Hindlimb muscle (tissue), 1 donor: ENCODE measurements at regions not wholly inside any gene's neighbourhood (a gene's known extent, or its start where the extent isn't known, plus 50 kb on each side); places are given as distances from the start of the nearest gene placed in this dataset.
A peak's percentile ranks its signal among the peaks of the same experiment; 100 is the strongest.

Source experiments
- DNase-seq: peaks from one replicate; pipeline ENCODE4 v3.0.0-alpha.2; 2013

- DNase-seq, result no peak
Measured at GRCh38 chr4:188854436-188854835, 715.2 kb downstream of the TRIML1 start.

DNA sequence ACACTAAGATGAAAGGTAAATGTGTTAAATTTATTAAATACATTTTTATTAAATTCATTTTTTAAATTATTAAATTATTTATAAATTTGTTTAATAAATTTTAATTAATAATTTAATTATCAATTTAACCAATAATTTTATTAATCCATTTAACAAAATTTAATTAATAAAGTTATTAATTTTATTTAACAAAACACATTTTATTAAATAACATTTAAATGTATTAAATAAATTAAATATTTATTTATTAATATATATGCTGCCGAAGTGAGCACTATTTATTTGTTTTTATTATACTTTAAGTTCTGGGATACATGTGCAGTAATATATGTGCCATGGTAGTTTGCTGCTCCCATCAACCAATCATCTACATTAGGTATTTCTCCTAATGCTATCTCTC, 719.5 kb downstream of the TRIML1 start:
- DNase-seq, result no peak

DNA sequence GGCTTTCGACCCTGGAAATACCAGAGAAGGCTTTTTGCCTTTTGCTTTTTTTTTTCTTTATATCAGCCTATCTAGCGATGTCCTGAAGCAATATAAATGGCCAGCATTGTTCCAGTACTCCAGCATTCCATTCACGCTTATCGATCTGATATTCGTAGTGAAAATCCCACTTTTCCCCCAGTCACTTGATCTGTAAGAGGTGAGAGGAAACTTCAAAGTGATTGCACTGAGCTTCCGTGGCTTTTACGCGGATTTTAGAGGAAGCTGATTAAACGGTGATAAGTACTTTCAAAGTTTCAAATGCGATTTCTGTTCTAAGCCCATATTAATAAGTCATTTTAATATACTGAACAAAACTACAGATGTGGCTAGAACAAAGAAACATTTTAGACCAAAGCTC, 725.5 kb downstream of the TRIML1 start:
- no peak for DNase-seq

GRCh38 chr4:188867796-188868195, 728.6 kb downstream of the TRIML1 start:
- no peak for DNase-seq

GRCh38 chr4:188869581-188869980, 730.3 kb downstream of the TRIML1 start:
- DNase-seq, result no peak

- DNase-seq, result no peak
Measured at GRCh38 chr4:188872809-188873208, 733.6 kb downstream of the TRIML1 start.

GRCh38 chr4:188876881-188877280, 737.6 kb downstream of the TRIML1 start:
- DNase-seq, result no peak

DNA sequence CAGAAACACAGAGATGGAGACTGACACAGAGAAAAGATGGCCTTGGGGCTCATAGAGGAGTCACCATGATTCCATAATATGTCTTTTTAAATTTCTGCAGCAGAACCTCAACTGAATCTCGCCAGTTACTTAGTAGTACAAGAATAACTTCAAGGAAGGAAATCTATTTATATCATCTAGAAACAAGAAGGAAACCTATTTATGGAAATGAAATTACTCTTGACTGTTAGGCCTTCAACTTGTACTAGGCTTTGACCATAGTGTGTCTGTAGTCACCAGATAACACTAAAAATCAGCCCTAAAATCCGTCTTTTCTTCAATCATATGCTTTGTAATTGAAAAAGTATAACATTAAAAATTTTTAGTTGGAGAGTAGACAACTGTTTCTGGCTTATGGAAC, 740.4 kb downstream of the TRIML1 start:
- DNase-seq, result no peak

GRCh38 chr4:188887905-188888304, 748.7 kb downstream of the TRIML1 start:
- DNase-seq, result no peak

DNA sequence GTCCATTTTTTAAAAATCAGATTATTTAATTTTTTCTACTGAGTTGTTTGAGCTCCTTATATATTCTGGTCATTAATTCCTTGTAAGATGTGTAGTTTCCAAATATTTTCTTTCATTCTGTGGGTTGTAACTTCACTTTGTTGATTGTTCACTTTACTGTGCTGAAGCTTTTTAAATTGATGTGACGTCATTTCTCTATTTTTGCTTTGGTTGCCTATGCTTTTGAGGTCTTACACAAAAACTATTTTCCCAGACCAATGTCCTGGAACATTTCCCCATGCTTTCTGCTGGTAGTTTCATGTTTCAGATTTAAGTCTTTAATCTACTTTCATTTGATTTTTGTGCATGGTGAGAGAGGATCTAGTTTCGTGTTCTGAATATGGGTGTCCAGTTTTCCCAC, 753.6 kb downstream of the TRIML1 start:
- DNase-seq, result no peak

DNA sequence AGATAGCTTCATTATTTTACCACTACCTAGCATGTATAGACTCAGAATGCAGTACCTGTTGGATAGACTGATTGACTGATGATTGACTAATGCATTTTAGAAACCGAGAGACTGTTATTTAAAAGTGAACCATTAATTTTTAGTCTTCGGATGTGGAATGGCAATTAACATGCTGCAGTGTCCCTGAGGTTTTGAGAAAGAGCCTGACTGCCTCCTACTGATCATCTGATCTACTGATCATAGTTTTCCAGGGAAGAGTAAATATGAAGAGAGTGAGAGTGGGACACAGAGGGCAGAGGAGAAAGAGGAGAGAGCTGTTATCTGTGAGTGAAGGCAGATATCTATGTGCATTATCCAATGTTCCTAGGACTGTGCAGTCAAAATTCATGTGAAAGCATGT, 764.7 kb downstream of the TRIML1 start:
- DNase-seq, result no peak

DNA sequence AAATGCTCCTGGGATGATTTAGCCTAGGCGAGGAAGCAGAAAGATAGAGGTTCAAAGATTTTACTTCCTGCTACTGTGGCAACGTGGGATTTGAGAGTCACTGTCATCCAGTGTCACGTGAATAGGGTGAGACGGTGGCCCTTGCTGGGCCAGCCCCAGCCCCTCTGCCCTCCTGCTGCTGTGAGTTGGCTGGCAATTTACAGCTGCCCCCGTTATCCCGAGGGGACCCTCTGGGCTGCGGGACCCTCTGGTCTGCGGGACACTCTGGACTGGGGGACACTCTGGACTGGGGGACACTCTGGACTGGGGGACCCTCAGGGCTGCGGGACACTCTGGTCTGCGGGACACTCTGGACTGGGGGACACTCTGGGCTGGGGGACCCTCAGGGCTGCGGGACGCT, 765.4 kb downstream of the TRIML1 start:
- DNase-seq, result no peak

GRCh38 chr4:188905248-188905647, 766.0 kb downstream of the TRIML1 start:
- no peak for DNase-seq

- DNase-seq, result no peak
Measured at GRCh38 chr4:188911199-188911598, 772.0 kb downstream of the TRIML1 start.

GRCh38 chr4:188911707-188912106, 772.5 kb downstream of the TRIML1 start:
- DNase-seq, result no peak

DNA sequence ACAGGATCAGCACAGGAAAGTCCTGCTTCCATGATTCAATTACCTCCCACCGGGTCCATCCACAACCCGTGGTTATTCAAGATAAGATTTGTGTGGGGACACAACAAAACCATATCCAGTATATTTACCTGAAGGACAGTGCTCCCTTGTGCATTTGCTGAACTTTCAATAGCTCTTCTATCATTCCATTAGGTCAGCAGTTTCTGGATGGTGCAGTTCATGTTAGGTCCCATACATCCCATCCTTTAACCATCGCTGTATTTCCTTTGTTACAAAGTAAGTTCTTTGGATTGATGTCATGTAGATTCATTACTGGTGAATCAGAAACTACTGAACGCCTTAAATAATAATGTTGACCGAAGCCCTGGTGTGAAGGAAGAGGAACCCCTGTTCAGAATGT, 775.9 kb downstream of the TRIML1 start:
- no peak for DNase-seq

DNA sequence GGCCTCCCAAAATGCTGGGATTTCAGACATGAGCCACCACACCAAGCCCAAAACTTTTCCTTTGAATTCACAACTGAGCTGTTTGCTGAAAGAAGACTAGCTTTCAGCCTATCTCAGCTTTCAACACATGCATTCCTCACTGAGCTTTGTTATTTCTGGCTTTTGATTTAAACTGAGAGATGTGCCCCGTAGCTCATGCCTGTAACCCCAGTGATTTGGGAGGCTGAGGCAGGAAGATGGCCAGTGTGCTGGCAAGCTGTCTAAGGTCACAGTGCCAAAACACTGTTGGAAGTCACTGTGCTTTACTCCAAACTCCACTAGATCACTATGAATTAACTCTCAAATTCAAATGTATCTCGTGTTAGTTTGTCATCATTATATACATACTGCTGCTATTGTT, 779.5 kb downstream of the TRIML1 start:
- DNase-seq, result no peak

DNA sequence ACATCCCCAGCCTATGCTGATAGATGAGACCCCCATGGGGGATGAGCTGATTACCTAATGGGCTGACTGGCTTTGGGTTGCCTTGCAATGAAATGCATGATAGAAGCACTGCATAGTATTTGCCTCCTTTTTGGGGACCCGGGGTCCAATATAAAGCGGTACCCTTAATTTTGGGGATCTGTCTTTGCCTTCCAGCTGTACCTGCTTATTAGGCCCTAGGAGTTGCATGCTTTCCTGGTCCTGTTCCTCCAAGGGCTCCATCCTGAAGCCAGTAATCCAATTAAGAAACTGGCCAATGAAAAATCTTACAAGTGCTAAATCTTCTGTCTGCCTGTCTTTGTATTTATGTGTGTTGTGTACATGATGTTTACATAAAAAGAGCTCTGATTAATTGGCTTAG, 791.6 kb downstream of the TRIML1 start:
- no peak for DNase-seq

GRCh38 chr4:188934320-188934962, 795.2 kb downstream of the TRIML1 start:
- DNase-seq, result no peak

GRCh38 chr4:188941524-188942119, 802.4 kb downstream of the TRIML1 start:
- DNase-seq, result peak; percentile 56

DNA sequence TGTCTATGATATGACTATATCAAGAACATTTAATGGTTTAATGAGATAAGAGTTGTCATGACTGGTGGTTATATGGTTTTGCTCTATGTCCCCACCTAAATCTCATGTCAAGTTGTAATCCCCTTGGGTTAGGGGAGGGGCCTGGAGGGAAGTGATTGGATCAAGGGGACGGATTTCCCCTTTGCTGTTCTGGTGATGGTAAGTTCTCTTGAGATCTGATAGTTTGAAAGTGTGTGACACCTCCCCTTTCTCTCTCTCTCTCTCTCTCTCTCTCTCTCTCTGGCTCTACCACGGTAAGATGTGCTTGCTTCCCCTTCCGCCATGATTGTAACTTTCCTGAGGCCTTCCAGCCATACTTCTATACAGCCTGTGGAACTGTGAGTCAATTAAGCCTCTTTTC, 803.4 kb downstream of the TRIML1 start:
- DNase-seq, result no peak

DNA sequence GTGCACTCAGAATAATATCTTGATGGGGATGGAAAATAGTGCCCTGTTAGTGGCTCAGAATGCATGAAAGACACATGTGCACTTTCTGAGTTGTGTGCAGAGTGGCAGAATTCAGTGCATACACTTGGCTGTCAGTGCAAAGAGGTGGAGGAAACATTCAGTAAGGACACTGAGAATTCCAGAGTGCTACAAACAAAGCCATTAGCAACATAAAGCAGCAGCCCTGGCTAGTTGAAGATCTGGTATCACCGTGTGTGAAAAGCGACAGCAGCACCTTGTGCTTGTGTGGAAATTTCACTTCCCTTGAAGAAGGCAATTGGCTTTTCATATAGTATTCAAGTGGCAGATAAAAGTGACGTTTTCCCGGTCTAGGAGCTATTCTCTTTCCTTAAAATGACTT, 810.4 kb downstream of the TRIML1 start:
- no peak for DNase-seq

- DNase-seq, result no peak
Measured at GRCh38 chr4:188955066-188955465, 815.8 kb downstream of the TRIML1 start.

GRCh38 chr4:188956566-188956965, 817.3 kb downstream of the TRIML1 start:
- DNase-seq, result no peak

DNA sequence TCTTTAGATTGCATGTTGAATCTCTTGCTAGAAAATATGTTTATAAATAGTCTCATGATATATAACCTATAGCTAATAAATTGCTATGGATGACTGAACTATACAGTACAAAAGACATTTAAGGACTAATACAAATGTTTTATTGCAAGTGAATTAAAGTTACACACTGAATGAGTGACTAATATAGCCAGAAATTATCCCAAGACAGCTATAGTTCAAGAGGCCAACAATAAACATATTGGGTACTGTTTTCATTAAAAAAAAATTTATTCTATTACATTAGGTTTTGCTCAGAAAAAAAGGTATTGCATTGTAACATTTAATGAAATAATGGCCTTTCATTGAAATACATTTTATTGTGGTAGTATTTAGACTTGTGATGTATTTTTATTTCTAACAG, 819.1 kb downstream of the TRIML1 start:
- no peak for DNase-seq
